MCF 10A (cell line): ENCODE measurements at regions not wholly inside any gene's neighbourhood (a gene's known extent, or its start where the extent isn't known, plus 50 kb on each side); places are given as distances from the start of the nearest gene placed in this dataset.
A peak's percentile ranks its signal among the peaks of the same experiment; 100 is the strongest.

Experiments used
- BruUV-seq: library from RNA; stranded (reverse); fragments of 400-500 nt; replicated peaks from 2 replicates; lab custom pipeline; 2021; lab: Mats Ljungman, UMichigan
- CTCF ChIA-PET: fragments of 300-600 bp; sonication (Branson Sonifier 250); formaldehyde crosslinking; extraction: SDS; loops from one replicate; lab custom pipeline; 2021; ENCODE audit warnings: antibody characterized with exemption, inconsistent platforms; lab: Yijun Ruan, JAX
- POLR2A ChIA-PET: fragments of 300-600, 350-650 bp; sonication (Branson Sonifier 250); formaldehyde crosslinking; extraction: SDS; loops from one replicate; lab custom pipeline; 2020; ENCODE audit warnings: antibody characterized with exemption, inconsistent platforms; lab: Yijun Ruan, JAX
- DNase-seq: peaks from one replicate; pipeline ENCODE4 v3.0.0-alpha.2; 2018; ENCODE audit not compliant: unreplicated experiment
- H3K27ac Mint-ChIP-seq: one replicate; pipeline ENCODE4 v1.8.0; 2022; ENCODE audit warnings: mild to moderate bottlenecking, low read depth, mixed read lengths; ENCODE audit not compliant: unreplicated experiment
- H3K27me3 Mint-ChIP-seq: one replicate; pipeline ENCODE4 v1.8.0; 2022; ENCODE audit warnings: mixed read lengths; ENCODE audit not compliant: insufficient read depth, unreplicated experiment
- H3K36me3 Mint-ChIP-seq: one replicate; pipeline ENCODE4 v1.8.0; 2022; ENCODE audit warnings: mild to moderate bottlenecking, moderate library complexity, mixed read lengths; ENCODE audit not compliant: insufficient read depth, unreplicated experiment
- H3K4me1 Mint-ChIP-seq: one replicate; pipeline ENCODE4 v1.8.0; 2022; ENCODE audit warnings: mixed read lengths; ENCODE audit not compliant: insufficient read depth, unreplicated experiment
- H3K4me3 Mint-ChIP-seq: one replicate; pipeline ENCODE4 v1.8.0; 2022; ENCODE audit warnings: mild to moderate bottlenecking, moderate library complexity, mixed read lengths; ENCODE audit not compliant: unreplicated experiment
- H3K9me3 Mint-ChIP-seq: one replicate; pipeline ENCODE4 v1.8.0; 2022; ENCODE audit warnings: mixed read lengths; ENCODE audit not compliant: unreplicated experiment
- CTCF ChIP-seq: fragments of 200-600 bp; IDR thresholded peaks from one replicate; pipeline ENCODE4 v1.8.0; 2022; ENCODE audit warnings: antibody characterized with exemption, mild to moderate bottlenecking; ENCODE audit not compliant: unreplicated experiment
- intact Hi-C: fragments of 100-400 bp; cut with micrococcal nuclease; formaldehyde crosslinking; loops from 2 replicates; pipeline ENCODE4 v1.14.1; 2022

- H3K4me1 Mint-ChIP-seq = no peaks in the 10 kb centered on the region
- no peaks in the 10 kb centered on the region for H3K27me3 Mint-ChIP-seq
- H3K4me3 Mint-ChIP-seq = no peak overlapping the region
- intact Hi-C loops = no loop called here
- POLR2A ChIA-PET = interaction anchor here (1.7 kb wide), 1 partner anchor 10 kb away, joined by 4 read pairs; no protein-coding TSS in a partner anchor
- H3K36me3 Mint-ChIP-seq = no peaks in the 10 kb centered on the region
- no TSS peak for BruUV-seq
- no peak for DNase-seq
- CTCF ChIA-PET = no interaction called here
- H3K9me3 Mint-ChIP-seq = peaks cover 28% of the 10 kb centered on the region
- no peak overlapping the region for H3K27ac Mint-ChIP-seq
- no peak for TF ChIP-seq CTCF
Measured at GRCh38 chr5:110038297-110038997, 348.7 kb downstream of the MAN2A1 start.

GRCh38 chr5:110040178-110040577 lies 350.5 kb downstream of the MAN2A1 start:
- CTCF ChIA-PET = interaction anchor here (1.1 to 1.6 kb wide), 3 partner anchors 9 to 40 kb away, joined by 4 to 6 read pairs (median 5); no protein-coding TSS in a partner anchor

GRCh38 chr5:110043025-110043424 lies 353.3 kb downstream of the MAN2A1 start:
- Mint-ChIP-seq H3K4me3 (no peak overlapping the region), H3K27ac (no peak overlapping the region), H3K27me3 (no peaks in the 10 kb centered on the region), H3K36me3 (no peaks in the 10 kb centered on the region), H3K4me1 (no peaks in the 10 kb centered on the region), H3K9me3 (peaks cover 44% of the 10 kb centered on the region)
- intact Hi-C loops = no loop called here
- no peak for TF ChIP-seq CTCF
- ChIA-PET POLR2A (interaction anchor here (0.6 kb wide), 1 partner anchor 23 kb away, joined by 3 read pairs; no protein-coding TSS in a partner anchor), CTCF (no interaction called here)
- no TSS peak for BruUV-seq
- no peak for DNase-seq

More at GRCh38 chr5:110040178-110040577, 350.5 kb downstream of the MAN2A1 start:
- Mint-ChIP-seq H3K27me3 (no peaks in the 10 kb centered on the region), H3K27ac (no peak overlapping the region), H3K4me1 (no peaks in the 10 kb centered on the region), H3K9me3 (peaks cover 44% of the 10 kb centered on the region), H3K36me3 (no peaks in the 10 kb centered on the region), H3K4me3 (no peak overlapping the region)
- no TSS peak for BruUV-seq
- TF ChIP-seq CTCF = no peak
- DNase-seq = no peak
- POLR2A ChIA-PET = interaction anchor here (0.6 to 1.7 kb wide), 2 partner anchors 9 to 40 kb away, joined by 3 to 4 read pairs; no protein-coding TSS in a partner anchor
- intact Hi-C loops = no loop called here

- Mint-ChIP-seq H3K36me3 (no peaks in the 10 kb centered on the region), H3K27ac (no peak overlapping the region)
- TF ChIP-seq CTCF = no peak
Measured at GRCh38 chr5:110045158-110045557, 355.4 kb downstream of the MAN2A1 start.

More at GRCh38 chr5:110045158-110045557, 355.4 kb downstream of the MAN2A1 start:
- Mint-ChIP-seq H3K27me3 (no peaks in the 10 kb centered on the region), H3K4me3 (no peak overlapping the region), H3K4me1 (no peaks in the 10 kb centered on the region), H3K9me3 (peaks cover 44% of the 10 kb centered on the region)
- ChIA-PET CTCF (interaction anchor here (0.6 to 1.7 kb wide), 11 partner anchors 11 to 1467 kb away, joined by 3 to 8 read pairs (median 3); partner anchors contain the start of gene STARD4), POLR2A (interaction anchor here (0.9 kb wide), 1 partner anchor 37 kb away, joined by 3 read pairs; no protein-coding TSS in a partner anchor)
- no TSS peak for BruUV-seq
- intact Hi-C loops = no loop called here
- peak; percentile 13 for DNase-seq
